ENCODE measurements at regions not wholly inside any gene's neighbourhood (a gene's known extent, or its start where the extent isn't known, plus 50 kb on each side); places are given as distances from the start of the nearest gene placed in this dataset.
"Not testable (repeated sequence)": the region's sequence is repeated elsewhere in the genome, so short reads cannot be mapped to it uniquely, and the experiment has no call there.

DNA sequence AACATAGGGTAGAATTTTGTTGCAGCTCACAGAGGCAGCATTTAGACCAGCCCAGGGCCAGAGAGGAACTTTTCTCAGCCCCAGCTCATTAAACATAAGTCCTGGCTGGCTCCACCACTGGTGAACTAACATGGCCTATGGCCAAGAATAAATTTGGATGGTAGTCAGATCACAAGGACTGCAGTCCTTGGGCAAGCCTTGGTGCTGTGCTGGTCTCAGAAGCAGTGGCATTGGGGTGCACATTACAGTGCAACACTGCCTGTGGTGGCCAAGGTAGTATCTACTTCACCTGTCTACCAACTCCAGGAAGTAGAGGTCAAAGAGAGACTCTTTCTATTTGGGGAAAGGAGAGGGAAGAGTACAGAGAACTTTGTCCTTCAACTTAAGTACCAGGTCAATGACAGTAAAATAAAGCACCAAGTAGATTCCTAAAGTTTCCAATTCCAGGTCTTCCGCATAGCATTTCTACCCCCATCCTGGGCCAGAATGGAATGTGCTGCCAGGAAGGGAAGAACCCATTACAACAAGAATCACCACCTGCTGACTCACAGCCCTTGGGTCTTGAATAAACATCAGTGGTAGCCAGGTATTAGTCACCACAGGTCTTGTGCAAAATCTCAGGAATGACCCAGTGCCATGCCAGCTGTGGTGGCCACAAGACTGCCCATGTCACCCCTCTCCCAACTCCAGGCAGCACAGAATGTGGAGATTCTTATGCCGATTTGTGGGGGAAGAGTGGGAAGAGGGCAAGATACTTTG is 155.4 kb upstream of the FSIP2 start:
- DNase-seq (ENCODE audit: low spot score) = no peak
- intact Hi-C loops (cut with DNase I) = no loop called here

DNA sequence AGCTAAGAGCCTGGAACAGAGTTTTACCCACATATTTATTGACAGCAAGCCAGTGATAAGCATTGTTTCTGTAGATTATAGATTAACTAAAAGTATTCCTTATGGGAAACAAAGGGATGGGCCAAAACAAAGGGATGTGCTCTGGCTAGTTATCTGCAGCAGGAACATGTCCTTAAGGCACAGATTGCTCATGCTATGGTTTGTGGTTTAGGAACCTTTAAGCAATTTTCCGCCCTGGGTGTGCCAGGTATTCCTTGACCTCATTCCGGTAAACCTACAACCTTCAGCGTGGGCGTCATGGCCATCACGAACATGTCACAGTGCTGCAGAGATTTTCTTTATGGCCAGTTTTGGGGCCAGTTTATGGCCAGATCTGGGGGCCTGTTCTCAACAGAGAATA is 153.4 kb upstream of the FSIP2 start:
- intact Hi-C loops (cut with DNase I); DNase-seq (ENCODE audit: low spot score): not testable (repeated sequence)

- not testable (repeated sequence) for DNase-seq (ENCODE audit: low spot score)
- intact Hi-C loops (cut with DNase I) = loop anchor here in 1 of 2 donors (10.0 kb wide), 1 partner anchor 276 kb away; no protein-coding TSS in a partner anchor
Observed at GRCh38 chr2:185591276-185591675, 147.3 kb upstream of the FSIP2 start.

DNA sequence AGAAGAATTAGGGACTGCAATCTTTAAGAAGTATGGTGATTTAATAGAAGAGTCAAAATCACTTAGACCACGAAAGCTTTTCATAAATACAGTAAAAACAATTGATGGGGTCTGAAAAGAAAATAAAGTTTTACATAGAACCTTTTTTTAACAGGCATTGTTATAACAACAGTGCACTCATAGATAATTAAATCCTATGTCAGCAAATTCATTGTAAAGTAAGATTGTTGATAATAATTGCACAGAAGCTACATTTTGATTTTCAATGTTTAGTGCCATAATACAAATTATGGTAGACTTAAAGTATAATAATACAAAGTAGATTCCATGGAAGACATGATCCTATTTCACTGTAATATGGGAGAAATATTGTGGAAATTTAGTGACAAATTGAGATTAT is 130.7 kb upstream of the FSIP2 start:
- intact Hi-C loops (cut with DNase I) = no loop called here
- no peak for DNase-seq (ENCODE audit: low spot score)

- intact Hi-C loops (cut with DNase I) = no loop called here
Observed at GRCh38 chr2:185608799-185609198, 129.8 kb upstream of the FSIP2 start.

GRCh38 chr2:185610301-185610700 is 128.3 kb upstream of the FSIP2 start:
- no peak for DNase-seq (ENCODE audit: low spot score)
- intact Hi-C loops (cut with DNase I) = no loop called here

More at GRCh38 chr2:185608799-185609198, 129.8 kb upstream of the FSIP2 start:
- no peak for DNase-seq (ENCODE audit: low spot score)

DNA sequence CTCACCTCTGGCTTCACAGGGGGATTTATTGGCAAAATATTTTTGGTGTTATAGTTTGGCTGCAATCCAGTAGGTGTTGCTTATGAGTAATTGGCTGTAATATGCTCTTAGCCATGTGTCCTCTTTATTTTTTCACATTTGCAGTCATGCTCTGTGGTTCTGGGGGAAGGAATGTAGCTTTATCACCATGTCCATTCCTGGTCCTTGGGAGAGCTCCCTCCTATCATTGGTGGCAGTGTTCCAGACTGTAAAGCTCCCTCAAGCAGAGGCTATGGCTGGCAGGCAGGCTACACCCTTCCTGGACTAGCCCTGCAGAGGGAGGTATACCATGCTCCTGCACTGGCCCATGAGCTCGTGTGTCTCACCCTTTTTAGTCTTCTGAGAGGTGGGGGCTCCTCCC is 120.0 kb upstream of the FSIP2 start:
- no peak for DNase-seq (ENCODE audit: low spot score)
- intact Hi-C loops (cut with DNase I) = no loop called here

GRCh38 chr2:185625604-185626003 is 113.0 kb upstream of the FSIP2 start:
- intact Hi-C loops (cut with DNase I) = no loop called here
- DNase-seq (ENCODE audit: low spot score) = no peak

GRCh38 chr2:185628985-185629384 is 109.6 kb upstream of the FSIP2 start:
- DNase-seq (ENCODE audit: low spot score) = no peak
- intact Hi-C loops (cut with DNase I) = no loop called here

- intact Hi-C loops (cut with DNase I) = no loop called here
- DNase-seq (ENCODE audit: low spot score) = no peak
Observed at GRCh38 chr2:185633621-185634020, 105.0 kb upstream of the FSIP2 start.

DNA sequence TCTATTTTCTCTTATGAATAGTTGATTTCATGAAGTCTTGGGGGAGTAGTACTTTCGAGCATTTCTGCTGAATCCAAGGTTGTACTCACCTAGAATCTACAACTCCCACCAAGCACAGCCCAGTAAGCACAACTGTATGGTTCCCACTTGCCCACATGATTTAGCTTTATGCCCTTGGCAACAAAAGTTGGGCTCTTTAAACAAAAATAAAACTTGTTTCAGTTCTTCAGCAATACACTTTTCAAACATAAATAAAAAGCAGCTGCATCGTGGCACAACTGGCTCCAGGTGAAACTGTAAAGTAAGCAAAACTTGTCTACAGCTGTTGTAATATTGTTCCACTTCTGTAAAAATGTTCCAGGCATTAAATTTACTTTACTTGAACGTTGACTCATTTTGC is 99.8 kb upstream of the FSIP2 start:
- intact Hi-C loops (cut with DNase I) = no loop called here
- DNase-seq (ENCODE audit: low spot score) = no peak

GRCh38 chr2:185640588-185640987 is 98.0 kb upstream of the FSIP2 start:
- no peak for DNase-seq (ENCODE audit: low spot score)
- intact Hi-C loops (cut with DNase I) = no loop called here

DNA sequence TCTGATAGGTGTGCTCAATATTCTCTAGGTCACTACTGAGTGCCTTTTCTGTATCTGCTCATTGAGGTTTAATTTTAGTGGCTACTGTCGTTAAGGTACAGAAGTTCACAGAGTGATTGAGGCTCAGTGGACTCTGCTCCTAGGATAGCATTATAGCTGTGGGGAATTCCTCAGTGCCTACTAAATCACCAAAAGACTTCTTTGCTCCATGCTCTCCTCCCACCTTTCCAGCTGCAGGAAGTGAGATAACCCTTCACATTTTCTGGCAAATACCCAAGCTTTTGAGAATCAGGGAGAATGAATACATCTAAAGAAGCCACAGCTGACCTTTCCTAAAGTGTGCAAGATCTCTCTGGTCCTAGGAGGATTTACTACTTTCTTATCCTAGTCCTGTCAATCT is 95.2 kb upstream of the FSIP2 start:
- intact Hi-C loops (cut with DNase I) = no loop called here

GRCh38 chr2:185644828-185645227 is 93.8 kb upstream of the FSIP2 start:
- intact Hi-C loops (cut with DNase I) = no loop called here
- DNase-seq (ENCODE audit: low spot score) = no peak

More for the DNA sequence above, 95.2 kb upstream of the FSIP2 start:
- DNase-seq (ENCODE audit: low spot score) = no peak

- DNase-seq (ENCODE audit: low spot score) = no peak
- intact Hi-C loops (cut with DNase I) = no loop called here
Observed at GRCh38 chr2:185645529-185645928, 93.1 kb upstream of the FSIP2 start.

DNA sequence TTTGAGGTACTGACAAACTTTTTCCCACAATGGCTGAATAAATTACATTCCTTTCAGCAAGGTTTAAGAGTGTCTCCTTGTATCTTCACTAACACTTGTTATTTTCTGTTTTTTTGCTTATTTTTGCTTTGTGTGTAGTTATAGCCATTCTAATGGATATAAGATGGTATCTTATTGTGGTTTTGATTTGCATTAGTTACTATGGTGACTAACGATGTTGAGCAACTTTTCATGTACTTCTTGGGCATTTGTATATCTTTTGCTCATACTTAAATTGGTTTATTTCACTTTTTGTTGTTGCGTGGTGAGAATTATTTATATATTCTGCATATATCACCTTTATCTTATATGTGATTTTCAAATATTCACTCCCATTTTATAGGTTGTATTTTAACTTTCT is 79.9 kb upstream of the FSIP2 start:
- DNase-seq (ENCODE audit: low spot score) = no peak
- intact Hi-C loops (cut with DNase I) = no loop called here

DNA sequence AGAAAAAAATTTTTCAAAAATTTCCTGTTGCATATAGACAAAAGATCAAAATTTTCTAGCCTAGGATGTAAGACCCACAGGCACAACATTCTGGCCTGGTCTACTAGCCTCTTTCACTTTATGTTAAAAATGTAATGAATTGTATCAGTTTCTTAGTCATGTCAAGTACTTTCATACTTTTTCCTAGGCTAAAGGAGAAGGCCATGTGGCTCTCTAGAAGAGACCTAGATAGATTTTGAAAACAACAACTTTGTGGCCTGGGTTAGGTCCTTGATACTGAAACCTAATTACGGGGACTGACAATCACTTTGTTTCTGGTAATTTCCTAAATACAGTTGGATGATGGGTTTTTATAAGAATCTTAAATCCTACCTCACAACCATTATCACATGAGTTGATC is 74.8 kb upstream of the FSIP2 start:
- DNase-seq (ENCODE audit: low spot score) = no peak
- intact Hi-C loops (cut with DNase I) = no loop called here

- intact Hi-C loops (cut with DNase I) = no loop called here
- DNase-seq (ENCODE audit: low spot score) = no peak
Observed at GRCh38 chr2:185664384-185664783, 74.2 kb upstream of the FSIP2 start.

DNA sequence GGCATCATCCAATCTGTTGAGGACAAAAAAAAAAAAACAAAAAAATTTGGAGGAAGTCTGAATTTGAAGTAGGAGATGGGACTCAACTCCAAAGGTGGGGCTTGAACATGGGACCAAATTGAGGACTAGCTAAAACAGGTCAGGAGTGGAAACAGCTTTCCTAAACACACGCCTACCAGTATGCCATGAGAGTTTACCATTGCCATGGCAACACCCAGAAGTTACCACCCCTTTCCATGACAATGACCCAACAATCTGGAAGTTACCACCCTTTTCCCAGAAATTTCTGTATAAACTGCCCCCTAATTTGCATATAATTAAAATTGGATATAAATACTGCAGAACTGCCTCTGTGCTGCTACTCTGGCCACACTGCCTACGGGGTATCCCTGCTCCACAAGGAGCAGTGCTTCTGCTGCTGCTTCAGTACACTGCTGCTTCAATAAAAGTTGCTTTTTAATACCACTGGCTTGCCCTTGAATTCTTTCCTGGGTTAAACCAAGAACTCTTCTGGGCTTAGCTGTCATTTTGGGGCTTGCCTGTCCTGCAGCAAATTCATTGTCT is 73.3 kb upstream of the FSIP2 start:
- DNase-seq (ENCODE audit: low spot score) = no peak
- intact Hi-C loops (cut with DNase I) = no loop called here

GRCh38 chr2:185667452-185667851 is 71.2 kb upstream of the FSIP2 start:
- intact Hi-C loops (cut with DNase I) = no loop called here
- DNase-seq (ENCODE audit: low spot score) = no peak

GRCh38 chr2:185668710-185669109 is 69.9 kb upstream of the FSIP2 start:
- no peak for DNase-seq (ENCODE audit: low spot score)
- intact Hi-C loops (cut with DNase I) = no loop called here
